AG09309 (cell line): ENCODE measurements at regions not wholly inside any gene's neighbourhood (a gene's known extent, or its start where the extent isn't known, plus 50 kb on each side); places are given as distances from the start of the nearest gene placed in this dataset.
A peak's percentile ranks its signal among the peaks of the same experiment; 100 is the strongest.

ENCODE experiments used
- DNase-seq: peaks from one replicate; pipeline ENCODE4 v3.0.0-alpha.2; 2010; ENCODE audit warnings: low read depth
- H3K4me3 ChIP-seq: 2 replicates; pipeline ENCODE4 v1.5.1; 2011; ENCODE audit warnings: mild to moderate bottlenecking, low read depth, low read length, moderate library complexity; ENCODE audit not compliant: control insufficient read depth
- TF ChIP-seq, protein P1 (sequence below): IDR thresholded peaks from 2 replicates; pipeline ENCODE4 v1.5.1; 2011; ENCODE audit warnings: mild to moderate bottlenecking, low read depth, low read length, inconsistent platforms; ENCODE audit not compliant: insufficient read depth, control insufficient read depth; ENCODE audit errors: missing control alignments

DNA sequence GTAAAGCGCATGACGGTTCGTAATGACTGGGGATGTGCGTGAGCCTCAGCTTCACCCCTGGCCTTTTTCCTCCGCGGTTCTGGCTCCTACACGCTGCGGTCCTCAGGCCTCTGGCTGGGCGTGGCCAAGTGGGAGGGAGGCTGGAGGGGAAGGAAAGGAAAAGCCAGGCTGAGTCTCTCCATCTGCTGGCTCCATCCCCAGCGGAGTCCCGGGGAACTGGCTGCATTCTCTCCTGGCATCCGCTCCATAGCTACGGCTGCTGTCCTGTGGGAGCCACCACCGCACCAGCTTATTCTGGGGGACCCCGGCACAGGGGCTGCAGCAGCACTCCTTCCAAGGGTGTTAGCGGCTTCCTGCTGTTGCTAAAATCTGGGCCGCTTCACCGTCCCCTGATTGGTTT lies 68.2 kb upstream of the SLC24A4 start:
- TF ChIP-seq, protein P1, sequence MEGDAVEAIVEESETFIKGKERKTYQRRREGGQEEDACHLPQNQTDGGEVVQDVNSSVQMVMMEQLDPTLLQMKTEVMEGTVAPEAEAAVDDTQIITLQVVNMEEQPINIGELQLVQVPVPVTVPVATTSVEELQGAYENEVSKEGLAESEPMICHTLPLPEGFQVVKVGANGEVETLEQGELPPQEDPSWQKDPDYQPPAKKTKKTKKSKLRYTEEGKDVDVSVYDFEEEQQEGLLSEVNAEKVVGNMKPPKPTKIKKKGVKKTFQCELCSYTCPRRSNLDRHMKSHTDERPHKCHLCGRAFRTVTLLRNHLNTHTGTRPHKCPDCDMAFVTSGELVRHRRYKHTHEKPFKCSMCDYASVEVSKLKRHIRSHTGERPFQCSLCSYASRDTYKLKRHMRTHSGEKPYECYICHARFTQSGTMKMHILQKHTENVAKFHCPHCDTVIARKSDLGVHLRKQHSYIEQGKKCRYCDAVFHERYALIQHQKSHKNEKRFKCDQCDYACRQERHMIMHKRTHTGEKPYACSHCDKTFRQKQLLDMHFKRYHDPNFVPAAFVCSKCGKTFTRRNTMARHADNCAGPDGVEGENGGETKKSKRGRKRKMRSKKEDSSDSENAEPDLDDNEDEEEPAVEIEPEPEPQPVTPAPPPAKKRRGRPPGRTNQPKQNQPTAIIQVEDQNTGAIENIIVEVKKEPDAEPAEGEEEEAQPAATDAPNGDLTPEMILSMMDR: peak; percentile 7
- H3K4me3 ChIP-seq: no peak overlapping the region; the same call in 1 of the 2 replicates
- DNase-seq: no peak

DNA sequence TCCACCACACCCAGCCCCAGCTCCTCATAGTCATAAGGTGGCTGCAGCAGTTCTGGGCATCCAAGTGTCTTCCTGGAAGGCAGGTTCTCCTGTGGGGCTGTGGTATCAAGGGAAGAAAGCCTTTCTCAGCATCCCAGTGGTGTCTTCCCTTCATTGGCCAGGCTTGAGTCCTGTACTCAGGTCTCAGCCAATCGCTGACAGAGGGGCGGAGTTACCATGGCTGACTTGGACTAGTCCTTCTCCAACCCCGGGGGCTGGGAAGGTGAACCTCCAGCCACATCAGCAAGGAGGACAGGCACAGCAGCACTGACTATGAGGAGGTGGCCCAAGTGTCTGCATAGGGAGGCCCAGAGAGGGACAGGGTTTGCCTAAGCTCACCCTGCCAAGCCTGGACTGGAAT lies 64.0 kb upstream of the SLC24A4 start:
- H3K4me3 ChIP-seq: no peak overlapping the region
- TF ChIP-seq, protein P1: no peak
- DNase-seq: no peak

DNA sequence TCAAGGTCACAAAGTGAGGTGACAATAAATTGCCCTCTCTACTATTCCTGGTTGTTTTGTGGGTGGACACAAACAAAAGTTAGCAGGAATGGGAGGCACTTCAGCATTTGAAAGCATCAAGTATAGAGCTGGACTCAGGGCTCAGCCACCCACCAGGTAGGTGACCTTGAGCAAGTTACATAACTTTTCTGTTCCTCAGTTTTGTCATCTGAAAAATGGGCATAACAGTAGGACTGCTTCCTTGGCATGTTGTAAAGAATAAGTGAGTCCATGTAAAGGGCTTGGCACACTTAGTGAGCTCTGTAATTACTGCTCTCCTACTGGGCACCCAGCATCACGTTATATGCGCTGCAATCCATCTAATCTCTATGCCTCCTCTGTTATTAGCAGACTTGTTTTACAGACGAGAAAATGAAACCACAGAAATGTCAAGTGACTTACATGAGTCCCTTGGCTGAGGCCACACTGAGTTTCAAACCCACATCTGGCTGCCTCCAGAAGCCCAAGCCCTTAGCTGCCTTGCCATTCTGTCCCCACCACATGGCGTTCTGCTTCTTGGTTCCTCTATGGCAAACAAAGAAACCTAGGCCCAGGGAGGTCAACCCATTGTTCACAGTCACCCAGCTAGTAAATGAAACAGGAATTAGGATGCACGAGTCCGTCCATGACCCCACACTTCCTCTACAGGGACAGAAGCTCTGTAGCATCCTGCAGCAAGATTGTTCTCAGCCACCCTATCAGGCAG lies 63.2 kb upstream of the SLC24A4 start:
- DNase-seq: no peak
- H3K4me3 ChIP-seq: no peak overlapping the region
- TF ChIP-seq, protein P1: no peak

DNA sequence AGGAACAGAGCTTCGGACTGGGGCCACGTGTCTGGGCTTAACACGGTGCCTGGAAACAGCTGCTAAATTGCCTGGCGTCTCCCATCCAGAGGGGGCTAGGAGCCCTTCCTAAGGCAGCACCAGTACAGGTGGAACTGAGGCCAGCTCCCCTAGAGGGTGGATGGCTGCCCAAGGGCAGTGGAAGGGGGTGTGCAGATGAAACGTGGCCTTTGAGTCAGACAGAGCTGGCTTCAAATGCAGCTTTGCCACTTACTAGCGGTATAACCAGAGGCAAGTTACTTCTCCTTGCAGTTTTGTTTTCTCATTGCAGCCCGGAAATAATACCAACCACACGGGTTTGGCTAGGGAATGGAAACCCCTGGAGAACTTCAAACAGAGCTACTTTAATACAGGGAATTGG lies 59.3 kb upstream of the SLC24A4 start:
- no peak for DNase-seq
- no peak overlapping the region for H3K4me3 ChIP-seq
- TF ChIP-seq, protein P1: no peak

DNA sequence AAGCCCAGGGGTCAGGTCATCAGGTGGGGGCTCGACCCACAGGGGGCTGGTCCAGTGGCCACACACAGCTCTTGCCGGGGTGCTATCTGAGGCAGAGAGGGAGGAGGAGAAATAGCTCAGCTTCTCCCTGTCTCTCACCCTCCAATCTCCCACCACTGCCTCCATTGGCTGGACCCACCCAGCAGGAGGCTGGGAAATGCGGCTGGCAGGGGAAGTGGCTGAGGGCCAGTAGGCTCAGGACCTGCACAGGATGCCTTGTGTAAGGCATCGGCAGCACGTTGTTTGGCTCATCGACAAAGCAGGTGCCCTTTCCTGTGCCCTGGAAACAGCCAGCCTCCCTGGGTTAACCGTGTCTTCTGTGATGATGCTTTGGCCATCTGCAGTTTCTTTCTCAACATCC lies 58.8 kb upstream of the SLC24A4 start:
- DNase-seq: no peak

DNA sequence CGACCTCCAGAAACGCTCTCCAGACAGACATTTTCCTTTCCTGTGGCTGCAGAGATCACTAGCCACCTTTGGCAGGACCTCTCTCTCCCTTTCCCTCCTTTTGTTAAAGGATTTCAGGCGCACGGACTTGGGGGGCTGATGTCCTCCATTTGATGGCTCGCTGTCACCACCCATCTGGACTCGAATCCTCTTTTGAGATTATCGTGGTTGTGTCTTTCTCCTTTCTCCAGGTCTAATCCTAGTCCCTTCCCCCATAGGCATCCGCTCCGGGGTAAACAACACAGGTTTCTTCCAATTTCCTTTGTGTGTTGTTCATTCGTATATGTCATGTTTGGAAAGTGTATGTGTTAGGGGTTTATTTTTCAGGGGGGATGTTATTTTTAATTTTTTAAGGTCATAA lies 56.7 kb upstream of the SLC24A4 start:
- DNase-seq: no peak
- no peak overlapping the region for H3K4me3 ChIP-seq
- TF ChIP-seq, protein P1: no peak

More for the DNA sequence above, 58.8 kb upstream of the SLC24A4 start:
- no peak overlapping the region for H3K4me3 ChIP-seq
- TF ChIP-seq, protein P1: no peak
